ENCODE measurements at regions not wholly inside any gene's neighbourhood (a gene's known extent, or its start where the extent isn't known, plus 50 kb on each side); places are given as distances from the start of the nearest gene placed in this dataset.

DNA sequence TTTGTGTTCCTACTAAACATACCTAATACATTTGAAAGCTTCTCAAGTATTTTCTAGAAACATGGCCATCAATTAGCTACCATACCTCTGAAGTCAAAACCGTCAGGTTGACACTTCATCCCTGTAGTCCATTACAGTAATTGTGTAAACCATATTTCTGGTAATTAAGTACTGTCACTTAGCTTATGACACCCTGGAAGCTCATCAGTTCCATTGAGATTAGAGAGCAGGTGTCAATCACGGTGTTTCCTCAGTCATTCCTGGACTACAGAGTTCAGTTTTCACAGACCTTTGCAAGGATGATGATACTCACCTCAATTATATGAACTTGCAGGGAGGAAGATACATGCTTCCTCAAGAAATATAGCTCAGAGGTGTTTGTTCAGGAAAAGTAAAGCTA lies 552.0 kb downstream of the SI start:
- TF ChIP-seq POLR2A (IDR thresholded peaks at IDR 0.05) = no peak
- TF ChIP-seq, protein P1, sequence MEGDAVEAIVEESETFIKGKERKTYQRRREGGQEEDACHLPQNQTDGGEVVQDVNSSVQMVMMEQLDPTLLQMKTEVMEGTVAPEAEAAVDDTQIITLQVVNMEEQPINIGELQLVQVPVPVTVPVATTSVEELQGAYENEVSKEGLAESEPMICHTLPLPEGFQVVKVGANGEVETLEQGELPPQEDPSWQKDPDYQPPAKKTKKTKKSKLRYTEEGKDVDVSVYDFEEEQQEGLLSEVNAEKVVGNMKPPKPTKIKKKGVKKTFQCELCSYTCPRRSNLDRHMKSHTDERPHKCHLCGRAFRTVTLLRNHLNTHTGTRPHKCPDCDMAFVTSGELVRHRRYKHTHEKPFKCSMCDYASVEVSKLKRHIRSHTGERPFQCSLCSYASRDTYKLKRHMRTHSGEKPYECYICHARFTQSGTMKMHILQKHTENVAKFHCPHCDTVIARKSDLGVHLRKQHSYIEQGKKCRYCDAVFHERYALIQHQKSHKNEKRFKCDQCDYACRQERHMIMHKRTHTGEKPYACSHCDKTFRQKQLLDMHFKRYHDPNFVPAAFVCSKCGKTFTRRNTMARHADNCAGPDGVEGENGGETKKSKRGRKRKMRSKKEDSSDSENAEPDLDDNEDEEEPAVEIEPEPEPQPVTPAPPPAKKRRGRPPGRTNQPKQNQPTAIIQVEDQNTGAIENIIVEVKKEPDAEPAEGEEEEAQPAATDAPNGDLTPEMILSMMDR (IDR thresholded peaks at IDR 0.05) = no peak

Data from heart left ventricle (tissue), 13 donors.